GM12865 (cell line): ENCODE measurements at regions not wholly inside any gene's neighbourhood (a gene's known extent, or its start where the extent isn't known, plus 50 kb on each side); places are given as distances from the start of the nearest gene placed in this dataset.

Source experiments
- DNase-seq: peaks from one replicate; pipeline ENCODE4 v3.0.0; 2010; ENCODE audit warnings: low read depth
- H3K4me3 ChIP-seq: 2 replicates; pipeline ENCODE4 v1.5.1; 2011; ENCODE audit warnings: mild to moderate bottlenecking, low read depth, low read length, control low read depth
- TF ChIP-seq, protein P1 (sequence below): IDR thresholded peaks from 2 replicates; pipeline ENCODE4 v1.5.1; 2011; ENCODE audit warnings: low read length, control low read depth, low read depth, inconsistent platforms; ENCODE audit not compliant: insufficient read depth; ENCODE audit errors: missing control alignments

DNA sequence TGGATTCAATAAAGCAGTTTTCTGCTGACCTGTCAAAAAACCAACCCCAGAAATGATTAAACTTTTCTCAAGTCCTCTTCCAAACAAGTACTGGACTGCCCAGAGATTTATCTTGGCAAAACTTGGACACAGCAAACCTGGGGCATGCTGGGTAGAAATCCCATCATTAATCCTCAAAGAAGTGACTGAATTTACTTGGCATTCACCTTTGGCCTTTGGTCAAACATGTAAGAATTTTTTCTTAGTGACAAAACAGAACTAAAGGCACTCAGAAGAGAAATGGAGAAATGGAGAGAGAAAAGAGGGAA lies 248.6 kb upstream of the NREP start:
- TF ChIP-seq, protein P1, sequence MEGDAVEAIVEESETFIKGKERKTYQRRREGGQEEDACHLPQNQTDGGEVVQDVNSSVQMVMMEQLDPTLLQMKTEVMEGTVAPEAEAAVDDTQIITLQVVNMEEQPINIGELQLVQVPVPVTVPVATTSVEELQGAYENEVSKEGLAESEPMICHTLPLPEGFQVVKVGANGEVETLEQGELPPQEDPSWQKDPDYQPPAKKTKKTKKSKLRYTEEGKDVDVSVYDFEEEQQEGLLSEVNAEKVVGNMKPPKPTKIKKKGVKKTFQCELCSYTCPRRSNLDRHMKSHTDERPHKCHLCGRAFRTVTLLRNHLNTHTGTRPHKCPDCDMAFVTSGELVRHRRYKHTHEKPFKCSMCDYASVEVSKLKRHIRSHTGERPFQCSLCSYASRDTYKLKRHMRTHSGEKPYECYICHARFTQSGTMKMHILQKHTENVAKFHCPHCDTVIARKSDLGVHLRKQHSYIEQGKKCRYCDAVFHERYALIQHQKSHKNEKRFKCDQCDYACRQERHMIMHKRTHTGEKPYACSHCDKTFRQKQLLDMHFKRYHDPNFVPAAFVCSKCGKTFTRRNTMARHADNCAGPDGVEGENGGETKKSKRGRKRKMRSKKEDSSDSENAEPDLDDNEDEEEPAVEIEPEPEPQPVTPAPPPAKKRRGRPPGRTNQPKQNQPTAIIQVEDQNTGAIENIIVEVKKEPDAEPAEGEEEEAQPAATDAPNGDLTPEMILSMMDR, result no peak
- DNase-seq, result no peak

DNA sequence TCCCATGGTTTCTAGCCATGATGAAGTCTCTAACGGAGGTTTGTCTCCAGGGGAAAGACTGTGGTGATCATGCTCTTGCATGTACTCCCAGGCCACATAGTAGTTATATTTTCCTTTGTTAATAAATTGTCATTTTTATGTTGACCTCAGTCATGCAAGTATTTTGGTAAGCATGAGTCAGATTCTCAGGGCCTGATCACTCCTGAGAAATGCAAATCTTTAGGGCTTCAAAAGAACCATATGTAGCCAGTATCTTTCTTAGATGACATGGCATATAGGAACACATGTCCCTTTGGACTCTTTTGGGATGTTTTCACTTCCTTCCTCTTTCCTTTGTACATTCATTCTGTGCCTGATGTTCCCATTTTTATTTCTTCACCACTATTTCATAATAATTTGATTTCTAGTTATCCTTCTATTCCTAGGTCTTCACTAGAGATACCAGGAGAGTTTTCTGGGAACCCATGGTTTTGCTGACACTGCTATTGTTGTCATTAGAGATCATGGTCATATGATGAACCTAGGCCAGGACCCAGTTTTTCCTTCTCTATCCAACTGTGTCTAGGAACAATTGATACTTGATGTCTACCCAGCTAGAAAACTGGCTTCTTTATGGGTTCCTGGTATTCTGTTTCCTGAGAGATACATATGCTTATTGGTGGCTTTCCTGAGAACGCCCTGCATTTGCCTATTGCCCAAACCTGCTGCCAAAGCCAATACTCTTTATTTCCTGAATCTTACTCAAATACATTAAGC lies 248.1 kb upstream of the NREP start:
- H3K4me3 ChIP-seq, result no peak overlapping the region
- TF ChIP-seq, protein P1, result no peak
- peak; percentile 69 for DNase-seq

More for the DNA sequence above, 248.6 kb upstream of the NREP start:
- no peak overlapping the region for H3K4me3 ChIP-seq

DNA sequence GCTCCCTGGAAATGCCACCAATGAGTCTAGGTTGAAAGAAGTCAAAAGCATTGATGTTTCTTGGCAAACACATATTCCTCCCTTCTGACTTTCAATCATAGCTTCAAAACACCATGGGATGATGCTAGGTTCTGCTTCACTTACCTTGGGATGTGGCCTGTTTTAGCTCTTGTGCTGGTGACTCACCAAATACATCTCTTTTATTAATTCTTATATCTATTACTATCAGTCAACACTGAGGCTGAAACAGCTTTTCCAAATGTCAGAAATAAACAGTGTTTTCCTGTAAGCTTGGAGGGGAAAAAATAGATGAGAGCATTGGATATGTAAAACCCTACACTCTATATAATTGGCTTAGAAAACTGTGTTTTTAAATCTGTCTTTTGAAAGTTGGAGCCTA lies 245.4 kb upstream of the NREP start:
- DNase-seq, result no peak
- TF ChIP-seq, protein P1, result no peak
- no peak overlapping the region for H3K4me3 ChIP-seq

DNA sequence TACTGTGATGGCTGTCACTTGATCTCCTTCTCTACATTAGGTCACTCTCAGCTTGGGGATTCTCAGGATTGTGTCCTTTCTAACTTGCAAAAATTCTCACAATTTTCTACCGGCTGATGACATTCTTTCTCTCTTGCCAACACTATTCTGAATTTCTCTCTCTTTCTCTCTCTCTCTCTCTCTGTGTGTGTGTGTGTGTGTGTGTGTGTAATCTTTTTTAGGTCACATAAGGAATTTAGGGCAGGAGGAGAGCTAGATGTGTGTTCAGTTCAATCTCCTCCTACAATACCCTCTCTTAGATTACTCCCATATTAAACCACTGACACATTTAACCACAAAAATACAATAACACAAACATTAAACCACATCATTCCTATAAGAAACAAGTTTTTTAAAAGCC lies 242.3 kb upstream of the NREP start:
- DNase-seq, result no peak
- TF ChIP-seq, protein P1, result no peak
- no peak overlapping the region for H3K4me3 ChIP-seq

DNA sequence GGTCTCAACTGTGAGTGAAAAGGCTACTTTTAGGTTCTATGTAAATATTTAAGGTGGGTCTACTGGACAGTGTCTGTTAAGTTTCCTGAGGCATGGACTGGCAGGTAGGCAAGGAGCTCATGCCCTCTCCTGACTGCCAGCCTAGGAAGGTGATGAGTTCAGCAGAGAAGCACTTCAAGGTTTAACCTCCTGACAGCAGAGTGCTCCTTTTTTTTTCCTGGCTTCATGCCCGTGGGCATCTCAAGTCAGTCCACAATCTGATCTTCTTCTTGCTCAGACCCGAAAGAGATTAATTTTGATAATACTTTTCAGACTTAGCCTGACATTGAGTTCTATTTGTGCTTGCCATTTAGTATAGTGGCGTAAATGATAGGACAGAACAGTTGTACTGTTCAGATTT lies 241.9 kb upstream of the NREP start:
- no peak overlapping the region for H3K4me3 ChIP-seq
- TF ChIP-seq, protein P1, result no peak
- DNase-seq, result no peak

DNA sequence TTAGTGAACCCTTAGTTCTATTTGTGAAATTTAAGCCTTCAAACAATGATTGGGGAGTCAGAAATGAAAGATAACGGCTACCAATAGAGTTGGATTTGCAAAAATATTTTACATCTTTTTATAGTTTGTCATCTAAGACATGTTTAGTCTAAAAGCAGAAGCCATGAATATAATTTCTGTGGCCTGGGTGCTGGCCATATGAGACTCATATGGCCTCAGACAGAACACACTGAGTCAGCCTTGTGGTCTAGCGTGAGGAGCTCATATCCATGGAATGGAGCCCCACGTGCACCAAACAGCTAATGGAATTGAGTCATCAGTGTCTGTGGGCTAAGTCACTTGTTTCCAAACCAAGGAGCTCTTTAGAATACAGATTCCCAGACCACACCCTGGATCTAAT lies 240.7 kb upstream of the NREP start:
- no peak for DNase-seq
- TF ChIP-seq, protein P1, result no peak
- no peak overlapping the region for H3K4me3 ChIP-seq

DNA sequence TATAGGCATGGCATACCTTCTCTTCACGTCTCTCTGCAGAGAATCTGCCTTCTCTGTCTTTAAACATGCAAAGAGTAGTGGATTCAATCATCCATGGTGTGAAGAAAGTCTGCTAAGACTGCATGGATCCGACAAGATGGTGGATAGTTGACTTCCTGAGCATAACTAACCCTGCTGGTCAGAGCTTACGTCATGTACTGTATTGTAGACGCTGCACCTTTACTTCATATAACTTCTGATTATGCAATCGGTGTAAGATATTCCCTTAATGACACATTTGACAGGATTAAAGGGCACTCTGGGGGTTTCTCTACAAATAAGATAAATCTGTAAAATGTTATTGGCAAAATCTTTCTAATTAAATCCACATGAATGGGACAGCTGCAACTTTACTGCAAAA lies 240.3 kb upstream of the NREP start:
- H3K4me3 ChIP-seq, result no peak overlapping the region
- no peak for DNase-seq
- TF ChIP-seq, protein P1, result no peak
